ENCODE measurements at regions not wholly inside any gene's neighbourhood (a gene's known extent, or its start where the extent isn't known, plus 50 kb on each side); places are given as distances from the start of the nearest gene placed in this dataset.

GRCh38 chr3:44100298-44100695 is 141.4 kb upstream of the TOPAZ1 start:
- no peak for DNase-seq

GRCh38 chr3:44104043-44104442 is 137.6 kb upstream of the TOPAZ1 start:
- no peak for DNase-seq

- DNase-seq, result no peak
Measured at GRCh38 chr3:44104668-44105321, 136.9 kb upstream of the TOPAZ1 start.

GRCh38 chr3:44105571-44105970 is 136.1 kb upstream of the TOPAZ1 start:
- DNase-seq, result no peak

GRCh38 chr3:44106756-44107155 is 134.9 kb upstream of the TOPAZ1 start:
- DNase-seq, result no peak

GRCh38 chr3:44108481-44108880 is 133.2 kb upstream of the TOPAZ1 start:
- no peak for DNase-seq

- DNase-seq, result no peak
Measured at GRCh38 chr3:44109771-44110361, 131.8 kb upstream of the TOPAZ1 start.

- no peak for DNase-seq
Measured at GRCh38 chr3:44110648-44111047, 131.0 kb upstream of the TOPAZ1 start.

GRCh38 chr3:44111482-44111881 is 130.2 kb upstream of the TOPAZ1 start:
- DNase-seq, result no peak

- DNase-seq, result no peak
Measured at GRCh38 chr3:44114142-44114541, 127.5 kb upstream of the TOPAZ1 start.

- no peak for DNase-seq
Measured at GRCh38 chr3:44117239-44117638, 124.4 kb upstream of the TOPAZ1 start.

GRCh38 chr3:44117736-44118135 is 124.0 kb upstream of the TOPAZ1 start:
- DNase-seq, result no peak

GRCh38 chr3:44120721-44121582 is 120.7 kb upstream of the TOPAZ1 start:
- no peak for DNase-seq

GRCh38 chr3:44125246-44125645 is 116.4 kb upstream of the TOPAZ1 start:
- DNase-seq, result no peak

- no peak for DNase-seq
Measured at GRCh38 chr3:44125882-44126281, 115.8 kb upstream of the TOPAZ1 start.

- no peak for DNase-seq
Measured at GRCh38 chr3:44128057-44128775, 113.5 kb upstream of the TOPAZ1 start.

GRCh38 chr3:44130249-44130648 is 111.4 kb upstream of the TOPAZ1 start:
- no peak for DNase-seq

GRCh38 chr3:44132061-44132460 is 109.6 kb upstream of the TOPAZ1 start:
- no peak for DNase-seq

- DNase-seq, result no peak
Measured at GRCh38 chr3:44132593-44132992, 109.1 kb upstream of the TOPAZ1 start.

- no peak for DNase-seq
Measured at GRCh38 chr3:44136421-44136820, 105.3 kb upstream of the TOPAZ1 start.

GRCh38 chr3:44146073-44146472 is 95.6 kb upstream of the TOPAZ1 start:
- DNase-seq, result no peak

- no peak for DNase-seq
Measured at GRCh38 chr3:44159696-44160300, 81.9 kb upstream of the TOPAZ1 start.

- no peak for DNase-seq
Measured at GRCh38 chr3:44160818-44161217, 80.9 kb upstream of the TOPAZ1 start.
